ENCODE measurements at regions not wholly inside any gene's neighbourhood (a gene's known extent, or its start where the extent isn't known, plus 50 kb on each side); places are given as distances from the start of the nearest gene placed in this dataset.
A peak's percentile ranks its signal among the peaks of the same experiment; 100 is the strongest.

- Histone ChIP-seq H2BK15ac (ENCODE audit: low read length) (no peak overlapping the region), H3K4me1 (replicated peaks in 1 of 4; ENCODE audit: control insufficient read depth in 3 of 4, insufficient read depth in 4 of 4, low read length in 3 of 4) (peaks cover 0 to 5% (median 2%) of the 10 kb centered on the region in 4 experiments; a peak in 4 of 7 replicates), H3K23ac (ENCODE audit: insufficient read length) (no peak overlapping the region), H2BK12ac (ENCODE audit: low read depth, low read length) (no peak overlapping the region), H3K23me2 (ENCODE audit: low read depth, low read length) (no peaks in the 10 kb centered on the region), H3K9me3 (ENCODE audit: insufficient read depth in 2 of 2, low read depth in 1 of 2, low read length in 1 of 2) (no peaks in the 10 kb centered on the region), H2BK5ac (ENCODE audit: low read depth, low read length) (no peak overlapping the region), H2BK120ac (replicated peaks; ENCODE audit: low read depth, low read length) (no peak overlapping the region), H4K91ac (replicated peaks; ENCODE audit: insufficient read length, low read length) (no peak overlapping the region), H4K5ac (ENCODE audit: insufficient read length, low read depth, low read length) (no peak overlapping the region), H4K20me1 (replicated peaks in 1 of 2; ENCODE audit: control insufficient read depth in 1 of 2, insufficient read depth in 2 of 2, low read length in 2 of 2) (no peaks in the 10 kb centered on the region), H3K4ac (replicated peaks; ENCODE audit: insufficient read length, low read depth, low read length) (no peak overlapping the region), H2BK20ac (ENCODE audit: low read length) (no peak overlapping the region), H3K27me3 (replicated peaks in 1 of 4; ENCODE audit: control insufficient read depth in 3 of 4, extremely low read depth in 1 of 4, insufficient read depth in 3 of 4, low read length in 3 of 4) (no peaks in the 10 kb centered on the region), H3K56ac (replicated peaks; ENCODE audit: insufficient read length, low read depth, low read length) (no peak overlapping the region), H3K36me3 (ENCODE audit: control insufficient read depth in 2 of 4, insufficient read depth in 4 of 4, low read length in 3 of 4) (peaks cover 0 to 8% (median 0%) of the 10 kb centered on the region in 4 experiments; a peak in 1 of 8 replicates), H2AFZ (ENCODE audit: low read length) (no peak overlapping the region), H2AK5ac (ENCODE audit: low read depth, low read length) (no peak overlapping the region), H3K4me3 (ENCODE audit: extremely low read depth in 1 of 4, insufficient read depth in 2 of 4, low read depth in 3 of 4, low read length in 4 of 4) (no peak overlapping the region), H3K14ac (ENCODE audit: insufficient read length) (no peak overlapping the region), H3K79me1 (ENCODE audit: low read depth, low read length) (no peaks in the 10 kb centered on the region), H3K18ac (ENCODE audit: extremely low read depth, low read length) (no peak overlapping the region), H3K27ac (ENCODE audit: low read depth, low read length) (no peak overlapping the region), H3K4me2 (ENCODE audit: insufficient read depth in 1 of 2, low read depth in 2 of 2, low read length in 2 of 2) (no peak overlapping the region), H3K9ac (replicated peaks in 1 of 4; ENCODE audit: extremely low read depth in 1 of 4, low read depth in 3 of 4, low read length in 3 of 4) (no peak overlapping the region), H4K8ac (ENCODE audit: extremely low read depth, insufficient read depth, low read length) (no peak overlapping the region), H3K79me2 (ENCODE audit: control insufficient read depth in 1 of 2, insufficient read depth in 2 of 2, low read length in 2 of 2) (no peaks in the 10 kb centered on the region)
- no peak for TF ChIP-seq MAFK (IDR thresholded peaks at IDR 0.05; ENCODE audit: low read depth, low read length)
- peak in 1 of 2 experiments; percentile 46; a peak in 1 of 3 replicates for TF ChIP-seq POLR2A (IDR thresholded peaks at IDR 0.05; ENCODE audit: control extremely low read depth in 1 of 2, low read depth in 2 of 2, low read length in 2 of 2)
- DNase-seq (ENCODE audit: low read depth in 1 of 2, low spot score in 2 of 2) (no peak), FAIRE-seq (no peak)
- CTCF ChIA-PET (ENCODE audit: partially characterized antibody), result interaction anchor here (1.2 kb wide), 2 partner anchors 115 to 216 kb away, joined by 3 read pairs; no protein-coding TSS in a partner anchor
- WGBS, 2 experiments (ENCODE audit: extremely low coverage in 1 of 2, insufficient coverage in 1 of 2, insufficient read length in 1 of 2, insufficient replicate concordance in 2 of 2, low coverage in 1 of 2, low lambda C conversion rate in 2 of 2, missing lambda C conversion rate in 1 of 2), result 62% methylated on average over 3 of the region's 3 CpGs; no CpG with 5 or more reads in 1 of the 2 experiments
- POLR2A ChIA-PET (ENCODE audit: partially characterized antibody), result interaction anchor here (0.6 to 7.8 kb wide), 8 partner anchors 13 to 565 kb away, joined by 3 to 58 read pairs (median 6); no protein-coding TSS in a partner anchor
Measured at GRCh38 chr1:223009406-223009805, 133.6 kb downstream of the TLR5 start.
